ENCODE measurements at regions not wholly inside any gene's neighbourhood (a gene's known extent, or its start where the extent isn't known, plus 50 kb on each side); places are given as distances from the start of the nearest gene placed in this dataset.

- 36% methylated on average over 5 of the region's 5 CpGs for WGBS
Observed at GRCh38 chr3:28667646-28668621, 319.3 kb upstream of the AZI2 start.

GRCh38 chr3:28669870-28670269 is 321.2 kb upstream of the AZI2 start:
- 88% methylated on average over 2 of the region's 2 CpGs for WGBS
- Histone ChIP-seq H3K4me1 (no peaks in the 10 kb centered on the region), H3K27ac (no peak overlapping the region), H3K36me3 (no peaks in the 10 kb centered on the region), H3K4me3 (no peak overlapping the region), H3K27me3 (no peaks in the 10 kb centered on the region), H3K9me3 (no peaks in the 10 kb centered on the region)
- TF ChIP-seq EP300 (IDR thresholded peaks at IDR 0.05) (no peak), POLR2A (IDR thresholded peaks at IDR 0.05) (no peak), POLR2AphosphoS5 (IDR thresholded peaks at IDR 0.05) (no peak), CTCF (IDR thresholded peaks at IDR 0.05) (no peak)
- no peak for DNase-seq (ENCODE audit: low spot score in 2 of 2)

More at GRCh38 chr3:28667646-28668621, 319.3 kb upstream of the AZI2 start:
- Histone ChIP-seq H3K27me3 (no peaks in the 10 kb centered on the region), H3K4me1 (no peaks in the 10 kb centered on the region), H3K9me3 (no peaks in the 10 kb centered on the region), H3K27ac (no peak overlapping the region), H3K4me3 (no peak overlapping the region), H3K36me3 (no peaks in the 10 kb centered on the region)
- TF ChIP-seq EP300 (IDR thresholded peaks at IDR 0.05) (no peak), CTCF (IDR thresholded peaks at IDR 0.05) (peak; percentile 49 to 75), POLR2A (IDR thresholded peaks at IDR 0.05) (no peak), POLR2AphosphoS5 (IDR thresholded peaks at IDR 0.05) (no peak)
- no peak for DNase-seq (ENCODE audit: low spot score in 2 of 2)

- no peak overlapping the region for H3K4me3 ChIP-seq
Observed at GRCh38 chr3:28672406-28672805, 323.8 kb upstream of the AZI2 start.

GRCh38 chr3:28673446-28673845 is 324.8 kb upstream of the AZI2 start:
- no peak for DNase-seq (ENCODE audit: low spot score in 2 of 2)
- TF ChIP-seq POLR2A (IDR thresholded peaks at IDR 0.05) = no peak
- TF ChIP-seq POLR2AphosphoS5 (IDR thresholded peaks at IDR 0.05) = no peak
- no peak for TF ChIP-seq CTCF (IDR thresholded peaks at IDR 0.05)
- TF ChIP-seq EP300 (IDR thresholded peaks at IDR 0.05) = no peak
- Histone ChIP-seq H3K27me3 (no peaks in the 10 kb centered on the region), H3K36me3 (no peaks in the 10 kb centered on the region), H3K4me1 (peaks cover 6% of the 10 kb centered on the region), H3K4me3 (no peak overlapping the region), H3K27ac (no peak overlapping the region), H3K9me3 (no peaks in the 10 kb centered on the region)
- WGBS = 89% methylated on average over 3 of the region's 3 CpGs

More at GRCh38 chr3:28672406-28672805, 323.8 kb upstream of the AZI2 start:
- Histone ChIP-seq H3K36me3 (no peaks in the 10 kb centered on the region), H3K27ac (no peak overlapping the region), H3K9me3 (no peaks in the 10 kb centered on the region), H3K4me1 (peaks cover 2% of the 10 kb centered on the region), H3K27me3 (no peaks in the 10 kb centered on the region)
- no peak for DNase-seq (ENCODE audit: low spot score in 2 of 2)
- TF ChIP-seq EP300 (IDR thresholded peaks at IDR 0.05) (no peak), POLR2AphosphoS5 (IDR thresholded peaks at IDR 0.05) (no peak), POLR2A (IDR thresholded peaks at IDR 0.05) (no peak), CTCF (IDR thresholded peaks at IDR 0.05) (no peak)
- 61% methylated on average over 2 of the region's 2 CpGs for WGBS

- 96% methylated on average over 4 of the region's 4 CpGs for WGBS
- TF ChIP-seq EP300 (IDR thresholded peaks at IDR 0.05) (no peak), POLR2A (IDR thresholded peaks at IDR 0.05) (no peak), POLR2AphosphoS5 (IDR thresholded peaks at IDR 0.05) (no peak)
- Histone ChIP-seq H3K36me3 (no peaks in the 10 kb centered on the region), H3K4me3 (no peak overlapping the region), H3K27me3 (no peaks in the 10 kb centered on the region), H3K27ac (no peak overlapping the region), H3K4me1 (peaks cover 6% of the 10 kb centered on the region), H3K9me3 (no peaks in the 10 kb centered on the region)
- no peak for DNase-seq (ENCODE audit: low spot score in 2 of 2)
Observed at GRCh38 chr3:28674212-28674611, 325.6 kb upstream of the AZI2 start.
